ENCODE measurements at regions not wholly inside any gene's neighbourhood (a gene's known extent, or its start where the extent isn't known, plus 50 kb on each side); places are given as distances from the start of the nearest gene placed in this dataset.

- ATAC-seq (no peak), DNase-seq (ENCODE audit: low spot score) (no peak)
Observed at GRCh38 chr18:40523287-40523686, 1431.7 kb upstream of the PIK3C3 start.

- ATAC-seq (no peak), DNase-seq (ENCODE audit: low spot score) (no peak)
Observed at GRCh38 chr18:40501026-40501425, 1454.0 kb upstream of the PIK3C3 start.

- ATAC-seq: no peak
- no peak for DNase-seq (ENCODE audit: low spot score)
Observed at GRCh38 chr18:40494603-40495002, 1460.4 kb upstream of the PIK3C3 start.

- DNase-seq (ENCODE audit: low spot score) (no peak), ATAC-seq (no peak)
Observed at GRCh38 chr18:40493316-40493715, 1461.7 kb upstream of the PIK3C3 start.

- ATAC-seq (no peak), DNase-seq (ENCODE audit: low spot score) (no peak)
Observed at GRCh38 chr18:40489301-40489700, 1465.7 kb upstream of the PIK3C3 start.

- no peak for DNase-seq (ENCODE audit: low spot score)
- ATAC-seq: no peak
Observed at GRCh38 chr18:40485318-40485717, 1469.7 kb upstream of the PIK3C3 start.

GRCh38 chr18:40473221-40474029, 1481.6 kb upstream of the PIK3C3 start:
- ATAC-seq (no peak), DNase-seq (ENCODE audit: low spot score) (no peak)

- no peak for DNase-seq (ENCODE audit: low spot score)
- no peak for ATAC-seq
Observed at GRCh38 chr18:40470723-40471122, 1484.3 kb upstream of the PIK3C3 start.

- no peak for ATAC-seq
- no peak for DNase-seq (ENCODE audit: low spot score)
Observed at GRCh38 chr18:40469851-40470250, 1485.2 kb upstream of the PIK3C3 start.

- no peak for ATAC-seq
- DNase-seq (ENCODE audit: low spot score): no peak
Observed at GRCh38 chr18:40469316-40469715, 1485.7 kb upstream of the PIK3C3 start.

- DNase-seq (ENCODE audit: low spot score) (no peak), ATAC-seq (no peak)
Observed at GRCh38 chr18:40464032-40464431, 1491.0 kb upstream of the PIK3C3 start.

- ATAC-seq (no peak), DNase-seq (ENCODE audit: low spot score) (no peak)
Observed at GRCh38 chr18:40453903-40454302, 1501.1 kb upstream of the PIK3C3 start.

GRCh38 chr18:40452599-40452998, 1502.4 kb upstream of the PIK3C3 start:
- DNase-seq (ENCODE audit: low spot score) (no peak), ATAC-seq (no peak)

- DNase-seq (ENCODE audit: low spot score): no peak
- no peak for ATAC-seq
Observed at GRCh38 chr18:40450751-40451150, 1504.3 kb upstream of the PIK3C3 start.

GRCh38 chr18:40447820-40448219, 1507.2 kb upstream of the PIK3C3 start:
- DNase-seq (ENCODE audit: low spot score): no peak
- ATAC-seq: no peak

GRCh38 chr18:40440088-40440487, 1514.9 kb upstream of the PIK3C3 start:
- ATAC-seq (no peak), DNase-seq (ENCODE audit: low spot score) (no peak)

GRCh38 chr18:40437517-40437916, 1517.5 kb upstream of the PIK3C3 start:
- DNase-seq (ENCODE audit: low spot score) (no peak), ATAC-seq (no peak)

- ATAC-seq (no peak), DNase-seq (ENCODE audit: low spot score) (no peak)
Observed at GRCh38 chr18:40431071-40431985, 1523.7 kb upstream of the PIK3C3 start.

GRCh38 chr18:40423291-40423690, 1531.7 kb upstream of the PIK3C3 start:
- ATAC-seq (no peak), DNase-seq (ENCODE audit: low spot score) (no peak)

GRCh38 chr18:40420675-40421074, 1534.4 kb upstream of the PIK3C3 start:
- DNase-seq (ENCODE audit: low spot score): no peak
- no peak for ATAC-seq

- DNase-seq (ENCODE audit: low spot score) (no peak), ATAC-seq (no peak)
Observed at GRCh38 chr18:40417501-40417900, 1537.5 kb upstream of the PIK3C3 start.

GRCh38 chr18:40415821-40416220, 1539.2 kb upstream of the PIK3C3 start:
- no peak for DNase-seq (ENCODE audit: low spot score)
- no peak for ATAC-seq
